Calu3 (cell line): ENCODE measurements at regions not wholly inside any gene's neighbourhood (a gene's known extent, or its start where the extent isn't known, plus 50 kb on each side); places are given as distances from the start of the nearest gene placed in this dataset.
A peak's percentile ranks its signal among the peaks of the same experiment; 100 is the strongest.
"Not testable (repeated sequence)": the region's sequence is repeated elsewhere in the genome, so short reads cannot be mapped to it uniquely, and the experiment has no call there.

Source experiments
- BruUV-seq: library from RNA; stranded (reverse); fragments of 400-500 nt; replicated peaks from 2 replicates; lab custom pipeline; 2021; lab: Mats Ljungman, UMichigan
- CTCF ChIA-PET: fragments of 300-600 bp; sonication (Branson Sonifier 250); formaldehyde crosslinking; loops from one replicate; lab custom pipeline; 2022; ENCODE audit warnings: antibody characterized with exemption; lab: Charles Lee
- DNase-seq: peaks from one replicate; pipeline ENCODE4 v3.0.0; 2022
- H3K27ac Mint-ChIP-seq: one replicate; pipeline ENCODE4 v1.8.0; 2022; ENCODE audit warnings: mixed read lengths; ENCODE audit not compliant: unreplicated experiment
- H3K27me3 Mint-ChIP-seq: one replicate; pipeline ENCODE4 v1.8.0; 2022; ENCODE audit warnings: mixed read lengths; ENCODE audit not compliant: unreplicated experiment
- H3K36me3 Mint-ChIP-seq: one replicate; pipeline ENCODE4 v1.8.0; 2022; ENCODE audit warnings: mild to moderate bottlenecking, moderate library complexity, mixed read lengths; ENCODE audit not compliant: insufficient read depth, unreplicated experiment
- H3K4me1 Mint-ChIP-seq: one replicate; pipeline ENCODE4 v1.8.0; 2022; ENCODE audit warnings: mild to moderate bottlenecking, low read depth, mixed read lengths; ENCODE audit not compliant: unreplicated experiment
- H3K4me3 Mint-ChIP-seq: one replicate; pipeline ENCODE4 v1.8.0; 2022; ENCODE audit warnings: mild to moderate bottlenecking, low read depth, moderate library complexity, mixed read lengths; ENCODE audit not compliant: unreplicated experiment
- H3K9me3 Mint-ChIP-seq: one replicate; pipeline ENCODE4 v1.8.0; 2022; ENCODE audit warnings: low read depth, mixed read lengths; ENCODE audit not compliant: unreplicated experiment
- CTCF ChIP-seq: fragments of 200-600 bp; IDR thresholded peaks from one replicate; pipeline ENCODE4 v1.8.0; 2022; ENCODE audit warnings: antibody characterized with exemption; ENCODE audit not compliant: unreplicated experiment
- intact Hi-C: fragments of 100-400 bp; cut with micrococcal nuclease; formaldehyde crosslinking; loops from one replicate; pipeline ENCODE4 v1.10.0; 2022; ENCODE audit not compliant: unreplicated experiment

- CTCF ChIA-PET = no interaction called here
- DNase-seq = no peak
- intact Hi-C loops = no loop called here
- Mint-ChIP-seq H3K36me3 (no peaks in the 10 kb centered on the region), H3K9me3 (peaks cover 2% of the 10 kb centered on the region), H3K27me3 (no peaks in the 10 kb centered on the region), H3K4me3 (no peak overlapping the region), H3K4me1 (peaks cover under 1% of the 10 kb centered on the region), H3K27ac (no peak overlapping the region)
- no peak for TF ChIP-seq CTCF
- no TSS peak for BruUV-seq
Observed at GRCh38 chr3:82163907-82164520, 402.6 kb upstream of the GBE1 start.

- Mint-ChIP-seq H3K27ac (peak overlapping the region; percentile 58), H3K4me1 (peaks cover 23% of the 10 kb centered on the region), H3K4me3 (no peak overlapping the region), H3K27me3 (no peaks in the 10 kb centered on the region), H3K9me3 (peaks cover 4% of the 10 kb centered on the region), H3K36me3 (no peaks in the 10 kb centered on the region)
- no TSS peak for BruUV-seq
- DNase-seq = peak; percentile 50
- CTCF ChIA-PET = no interaction called here
- intact Hi-C loops = no loop called here
- no peak for TF ChIP-seq CTCF
Observed at GRCh38 chr3:82157952-82158351, 396.5 kb upstream of the GBE1 start.

- CTCF ChIA-PET, H3K27ac Mint-ChIP-seq, H3K27me3 Mint-ChIP-seq, H3K36me3 Mint-ChIP-seq, H3K9me3 Mint-ChIP-seq, BruUV-seq, H3K4me3 Mint-ChIP-seq, DNase-seq, intact Hi-C loops: not testable (repeated sequence)
- peaks cover 22% of the 10 kb centered on the region for H3K4me1 Mint-ChIP-seq
Observed at GRCh38 chr3:82153892-82154291, 392.4 kb upstream of the GBE1 start.

- Mint-ChIP-seq H3K36me3 (no peaks in the 10 kb centered on the region), H3K4me1 (no peaks in the 10 kb centered on the region), H3K4me3 (no peak overlapping the region), H3K9me3 (no peaks in the 10 kb centered on the region), H3K27me3 (no peaks in the 10 kb centered on the region), H3K27ac (no peak overlapping the region)
- intact Hi-C loops = no loop called here
- CTCF ChIA-PET = interaction anchor here (0.6 kb wide), 1 partner anchor 632 kb away, joined by 3 read pairs; no protein-coding TSS in a partner anchor
- no TSS peak for BruUV-seq
- TF ChIP-seq CTCF = no peak
- DNase-seq = no peak
Observed at GRCh38 chr3:82145742-82146141, 384.3 kb upstream of the GBE1 start.

- intact Hi-C loops = no loop called here
- Mint-ChIP-seq H3K36me3 (no peaks in the 10 kb centered on the region), H3K4me1 (no peaks in the 10 kb centered on the region), H3K4me3 (no peak overlapping the region), H3K27ac (no peak overlapping the region), H3K9me3 (no peaks in the 10 kb centered on the region), H3K27me3 (no peaks in the 10 kb centered on the region)
- DNase-seq = no peak
- no peak for TF ChIP-seq CTCF
- BruUV-seq = no TSS peak
- CTCF ChIA-PET = no interaction called here
Observed at GRCh38 chr3:82144811-82145210, 383.4 kb upstream of the GBE1 start.
